ENCODE measurements at regions not wholly inside any gene's neighbourhood (a gene's known extent, or its start where the extent isn't known, plus 50 kb on each side); places are given as distances from the start of the nearest gene placed in this dataset.
"Not testable (repeated sequence)": the region's sequence is repeated elsewhere in the genome, so short reads cannot be mapped to it uniquely, and the experiment has no call there.

DNA sequence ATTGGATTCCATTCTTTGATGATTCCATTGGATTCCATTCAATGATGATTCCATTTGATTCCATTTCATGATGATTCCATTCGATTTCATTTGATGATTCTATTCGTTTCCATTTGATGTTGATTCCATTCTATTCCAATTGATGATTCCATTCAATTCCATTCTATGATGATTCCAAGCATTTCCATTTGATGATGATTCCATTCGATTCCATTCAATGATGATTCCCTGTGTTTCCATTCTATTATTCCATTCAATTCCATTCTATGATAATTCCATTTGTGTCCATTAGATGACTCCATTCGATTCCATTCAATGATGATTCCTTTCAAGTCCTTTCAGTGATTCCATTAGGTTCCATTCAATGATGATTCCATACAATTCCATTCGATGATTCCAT, 1090.5 kb downstream of the RPIA start:
- DNase-seq (no peak), FAIRE-seq (no peak)
- Histone ChIP-seq H3K27ac (ENCODE audit: low read depth in 2 of 2, low read length in 2 of 2) (no peak overlapping the region), H3K9me3 (ENCODE audit: control insufficient read depth in 2 of 3, insufficient read depth in 1 of 3, low read length in 3 of 3) (peaks cover 24 to 93% (median 37%) of the 10 kb centered on the region in 3 donors), H3K9ac (ENCODE audit: low read length in 3 of 3) (no peak overlapping the region), H3K4me3 (ENCODE audit: low read length in 3 of 3) (no peak overlapping the region), H3K27me3 (ENCODE audit: control insufficient read depth, insufficient read depth, low read length) (no peaks in the 10 kb centered on the region), H3K36me3 (ENCODE audit: control insufficient read depth in 2 of 3, insufficient read depth in 3 of 3, low read length in 3 of 3) (no peaks in the 10 kb centered on the region), H3K4me1 (ENCODE audit: control insufficient read depth in 2 of 3, insufficient read depth in 2 of 3, low read depth in 1 of 3, low read length in 3 of 3) (no peaks in the 10 kb centered on the region)
- intact Hi-C loops (cut with DNase I): no loop called here
- TF ChIP-seq, protein P1, sequence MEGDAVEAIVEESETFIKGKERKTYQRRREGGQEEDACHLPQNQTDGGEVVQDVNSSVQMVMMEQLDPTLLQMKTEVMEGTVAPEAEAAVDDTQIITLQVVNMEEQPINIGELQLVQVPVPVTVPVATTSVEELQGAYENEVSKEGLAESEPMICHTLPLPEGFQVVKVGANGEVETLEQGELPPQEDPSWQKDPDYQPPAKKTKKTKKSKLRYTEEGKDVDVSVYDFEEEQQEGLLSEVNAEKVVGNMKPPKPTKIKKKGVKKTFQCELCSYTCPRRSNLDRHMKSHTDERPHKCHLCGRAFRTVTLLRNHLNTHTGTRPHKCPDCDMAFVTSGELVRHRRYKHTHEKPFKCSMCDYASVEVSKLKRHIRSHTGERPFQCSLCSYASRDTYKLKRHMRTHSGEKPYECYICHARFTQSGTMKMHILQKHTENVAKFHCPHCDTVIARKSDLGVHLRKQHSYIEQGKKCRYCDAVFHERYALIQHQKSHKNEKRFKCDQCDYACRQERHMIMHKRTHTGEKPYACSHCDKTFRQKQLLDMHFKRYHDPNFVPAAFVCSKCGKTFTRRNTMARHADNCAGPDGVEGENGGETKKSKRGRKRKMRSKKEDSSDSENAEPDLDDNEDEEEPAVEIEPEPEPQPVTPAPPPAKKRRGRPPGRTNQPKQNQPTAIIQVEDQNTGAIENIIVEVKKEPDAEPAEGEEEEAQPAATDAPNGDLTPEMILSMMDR (IDR thresholded peaks at IDR 0.05; ENCODE audit: borderline replicate concordance, extremely low read depth, insufficient read depth): no peak

DNA sequence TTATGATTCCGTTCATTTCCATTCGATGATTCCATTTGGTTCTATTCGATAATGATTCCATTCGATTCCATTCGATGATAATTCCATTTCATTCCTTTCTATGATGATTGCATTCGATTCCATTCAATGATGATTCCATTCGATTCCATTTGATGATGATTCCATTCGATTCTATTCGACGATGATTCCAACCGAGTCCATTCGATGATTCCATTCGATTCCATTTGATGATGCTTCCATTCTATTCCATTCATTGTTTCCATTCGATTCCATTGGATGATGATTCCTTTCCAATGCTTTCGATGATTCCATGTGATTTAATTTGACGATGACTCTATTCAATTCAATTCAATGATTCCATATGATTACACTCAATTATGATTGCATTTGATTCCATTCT, 1093.5 kb downstream of the RPIA start:
- no peak for FAIRE-seq
- H3K9me3 ChIP-seq (ENCODE audit: control insufficient read depth in 2 of 3, insufficient read depth in 1 of 3, low read length in 3 of 3): peaks cover 30 to 91% (median 30%) of the 10 kb centered on the region in 3 donors
- no peak for DNase-seq
- intact Hi-C loops (cut with DNase I): no loop called here
- no peaks in the 10 kb centered on the region for H3K36me3 ChIP-seq (ENCODE audit: control insufficient read depth in 2 of 3, insufficient read depth in 3 of 3, low read length in 3 of 3)
- TF ChIP-seq, protein P1 (IDR thresholded peaks at IDR 0.05; ENCODE audit: borderline replicate concordance, extremely low read depth, insufficient read depth): no peak
- H3K9ac ChIP-seq (ENCODE audit: low read length in 3 of 3): no peak overlapping the region
- no peak overlapping the region for H3K27ac ChIP-seq (ENCODE audit: low read depth in 2 of 2, low read length in 2 of 2)
- no peaks in the 10 kb centered on the region for H3K27me3 ChIP-seq (ENCODE audit: control insufficient read depth, insufficient read depth, low read length)
- H3K4me1 ChIP-seq (ENCODE audit: control insufficient read depth in 2 of 3, insufficient read depth in 2 of 3, low read depth in 1 of 3, low read length in 3 of 3): no peaks in the 10 kb centered on the region
- H3K4me3 ChIP-seq (ENCODE audit: low read length in 3 of 3): no peak overlapping the region

DNA sequence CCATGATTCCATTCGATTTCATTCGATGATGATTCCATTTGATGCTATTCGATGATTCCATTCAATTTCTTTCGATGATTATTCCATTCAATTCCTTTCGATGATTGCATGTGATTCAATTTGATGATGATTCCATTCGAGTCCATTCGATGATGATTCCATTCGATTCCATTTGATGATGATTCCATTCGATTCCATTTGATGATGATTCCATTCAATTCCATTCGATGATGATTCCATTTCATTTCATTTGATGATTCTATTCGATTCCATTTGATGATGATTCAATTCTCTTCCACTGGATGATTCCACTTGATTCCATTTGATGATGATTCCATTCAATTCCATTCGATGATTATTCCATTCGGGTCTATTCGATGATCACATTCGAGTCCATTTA, 1094.1 kb downstream of the RPIA start:
- H3K9ac ChIP-seq (ENCODE audit: low read length in 3 of 3); H3K27ac ChIP-seq (ENCODE audit: low read depth in 2 of 2, low read length in 2 of 2); H3K4me3 ChIP-seq (ENCODE audit: low read length in 3 of 3); H3K36me3 ChIP-seq (ENCODE audit: control insufficient read depth in 2 of 3, insufficient read depth in 3 of 3, low read length in 3 of 3); H3K27me3 ChIP-seq (ENCODE audit: control insufficient read depth, insufficient read depth, low read length); H3K4me1 ChIP-seq (ENCODE audit: control insufficient read depth in 2 of 3, insufficient read depth in 2 of 3, low read depth in 1 of 3, low read length in 3 of 3); intact Hi-C loops (cut with DNase I); FAIRE-seq; DNase-seq: not testable (repeated sequence)
- peaks cover 27 to 91% (median 33%) of the 10 kb centered on the region in 3 donors for H3K9me3 ChIP-seq (ENCODE audit: control insufficient read depth in 2 of 3, insufficient read depth in 1 of 3, low read length in 3 of 3)

DNA sequence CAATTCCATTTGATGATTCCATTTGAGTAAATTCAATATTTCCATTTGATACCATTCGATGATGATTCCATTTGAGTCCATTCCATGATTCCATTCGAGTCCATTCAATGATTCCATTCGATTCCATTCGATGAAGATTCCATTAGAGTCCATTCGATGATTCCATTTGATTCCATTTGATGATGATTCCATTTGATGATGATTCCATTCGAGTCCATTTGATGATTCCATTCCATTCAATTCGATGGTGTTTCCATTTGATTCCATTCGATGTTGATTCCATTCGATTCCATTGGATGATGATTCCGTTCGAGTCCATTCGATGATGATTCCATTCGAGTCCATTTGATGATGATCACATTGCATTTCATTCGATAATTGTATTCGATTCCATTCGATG, 1095.2 kb downstream of the RPIA start:
- DNase-seq; H3K27ac ChIP-seq (ENCODE audit: low read depth in 2 of 2, low read length in 2 of 2); H3K36me3 ChIP-seq (ENCODE audit: control insufficient read depth in 2 of 3, insufficient read depth in 3 of 3, low read length in 3 of 3); H3K9ac ChIP-seq (ENCODE audit: low read length in 3 of 3); H3K4me1 ChIP-seq (ENCODE audit: control insufficient read depth in 2 of 3, insufficient read depth in 2 of 3, low read depth in 1 of 3, low read length in 3 of 3); FAIRE-seq; H3K27me3 ChIP-seq (ENCODE audit: control insufficient read depth, insufficient read depth, low read length); intact Hi-C loops (cut with DNase I); H3K4me3 ChIP-seq (ENCODE audit: low read length in 3 of 3): not testable (repeated sequence)
- peaks cover 24 to 86% (median 30%) of the 10 kb centered on the region in 3 donors for H3K9me3 ChIP-seq (ENCODE audit: control insufficient read depth in 2 of 3, insufficient read depth in 1 of 3, low read length in 3 of 3)

DNA sequence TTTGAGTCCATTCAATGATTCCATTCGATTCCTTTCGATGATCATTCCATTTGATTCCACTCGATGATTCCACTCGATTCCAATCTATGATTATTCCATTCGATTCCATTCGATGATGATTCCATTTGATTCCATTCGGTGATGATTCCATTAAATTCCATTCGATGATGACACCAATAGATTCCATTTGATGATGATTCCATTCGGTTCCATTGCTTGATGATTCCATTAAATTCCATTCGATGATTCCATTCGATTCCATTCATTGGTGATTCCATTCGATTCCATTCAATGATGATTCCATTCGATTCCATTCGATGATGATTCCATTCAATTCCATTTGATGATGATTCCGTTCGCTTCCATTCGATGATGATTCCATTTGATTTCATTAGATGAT, 1104.1 kb downstream of the RPIA start:
- FAIRE-seq; H3K4me3 ChIP-seq (ENCODE audit: low read length in 3 of 3); DNase-seq; H3K27me3 ChIP-seq (ENCODE audit: control insufficient read depth, insufficient read depth, low read length); intact Hi-C loops (cut with DNase I); H3K4me1 ChIP-seq (ENCODE audit: control insufficient read depth in 2 of 3, insufficient read depth in 2 of 3, low read depth in 1 of 3, low read length in 3 of 3); H3K27ac ChIP-seq (ENCODE audit: low read depth in 2 of 2, low read length in 2 of 2); H3K36me3 ChIP-seq (ENCODE audit: control insufficient read depth in 2 of 3, insufficient read depth in 3 of 3, low read length in 3 of 3); H3K9ac ChIP-seq (ENCODE audit: low read length in 3 of 3): not testable (repeated sequence)
- H3K9me3 ChIP-seq (ENCODE audit: control insufficient read depth in 2 of 3, insufficient read depth in 1 of 3, low read length in 3 of 3): peaks cover 13 to 75% (median 28%) of the 10 kb centered on the region in 3 donors

Measured in kidney (tissue), 13 donors.